ENCODE measurements at regions not wholly inside any gene's neighbourhood (a gene's known extent, or its start where the extent isn't known, plus 50 kb on each side); places are given as distances from the start of the nearest gene placed in this dataset.
"Not testable (repeated sequence)": the region's sequence is repeated elsewhere in the genome, so short reads cannot be mapped to it uniquely, and the experiment has no call there.

DNA sequence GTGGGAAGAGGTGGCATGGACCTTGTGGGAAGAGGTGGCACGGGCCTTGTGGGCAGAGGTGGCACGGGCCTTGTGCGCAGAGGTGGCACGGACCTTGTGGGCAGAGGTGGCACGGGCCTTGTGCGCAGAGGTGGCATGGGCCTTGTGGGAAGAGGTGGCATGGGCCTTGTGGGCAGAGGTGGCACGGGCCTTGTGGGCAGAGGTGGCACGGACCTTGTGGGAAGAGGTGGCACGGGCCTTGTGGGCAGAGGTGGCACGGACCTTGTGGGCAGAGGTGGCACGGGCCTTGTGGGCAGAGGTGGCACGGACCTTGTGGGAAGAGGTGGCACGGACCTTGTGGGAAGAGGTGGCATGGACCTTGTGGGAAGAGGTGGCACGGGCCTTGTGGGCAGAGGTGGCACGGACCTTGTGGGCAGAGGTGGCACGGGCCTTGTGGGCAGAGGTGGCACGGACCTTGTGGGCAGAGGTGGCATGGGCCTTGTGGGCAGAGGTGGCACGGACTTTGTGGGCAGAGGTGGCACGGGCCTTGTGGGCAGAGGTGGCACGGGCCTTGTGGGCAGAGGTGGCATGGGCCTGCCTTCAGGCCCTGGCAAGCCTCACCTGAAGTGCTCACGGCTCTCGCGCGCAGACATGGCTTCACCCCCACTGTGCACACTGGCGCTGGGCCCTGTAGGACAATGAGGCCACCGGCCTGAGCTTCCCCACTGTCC lies 403.5 kb downstream of the THBS2 start:
- H3K36me3 Mint-ChIP-seq (ENCODE audit: low read depth); DNase-seq (ENCODE audit: low spot score); intact Hi-C loops (cut with micrococcal nuclease); H3K4me1 Mint-ChIP-seq (ENCODE audit: low read depth); H3K9me3 Mint-ChIP-seq; H3K4me3 Mint-ChIP-seq (ENCODE audit: low read depth); H3K27ac Mint-ChIP-seq; H3K27me3 Mint-ChIP-seq (ENCODE audit: low read depth): not testable (repeated sequence)

DNA sequence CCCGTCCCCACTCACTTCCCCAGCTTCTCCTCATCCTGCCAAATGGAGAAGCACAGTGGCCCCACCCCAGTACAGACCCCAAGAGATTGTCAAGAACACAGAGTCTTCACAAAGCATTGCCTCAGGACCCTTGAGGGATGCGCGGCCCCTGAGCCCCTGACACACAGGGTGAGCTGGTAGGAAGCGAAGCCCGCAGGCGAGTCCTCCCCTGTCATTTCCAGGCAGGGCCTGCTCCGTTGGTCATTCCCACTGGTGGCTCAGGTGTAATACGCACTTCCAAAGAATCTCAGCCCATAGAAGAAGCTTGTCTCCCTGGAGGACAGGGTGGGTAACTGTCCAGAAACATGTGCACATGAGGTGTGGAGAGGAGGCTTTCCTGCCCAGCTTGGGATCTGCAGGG lies 404.2 kb downstream of the THBS2 start:
- Mint-ChIP-seq H3K9me3 (peaks cover 5% of the 10 kb centered on the region), H3K4me1 (ENCODE audit: low read depth) (no peaks in the 10 kb centered on the region), H3K36me3 (ENCODE audit: low read depth) (no peaks in the 10 kb centered on the region), H3K27ac (no peak overlapping the region), H3K4me3 (ENCODE audit: low read depth) (no peak overlapping the region), H3K27me3 (ENCODE audit: low read depth) (no peaks in the 10 kb centered on the region)
- intact Hi-C loops (cut with micrococcal nuclease), result no loop called here
- DNase-seq (ENCODE audit: low spot score), result no peak

DNA sequence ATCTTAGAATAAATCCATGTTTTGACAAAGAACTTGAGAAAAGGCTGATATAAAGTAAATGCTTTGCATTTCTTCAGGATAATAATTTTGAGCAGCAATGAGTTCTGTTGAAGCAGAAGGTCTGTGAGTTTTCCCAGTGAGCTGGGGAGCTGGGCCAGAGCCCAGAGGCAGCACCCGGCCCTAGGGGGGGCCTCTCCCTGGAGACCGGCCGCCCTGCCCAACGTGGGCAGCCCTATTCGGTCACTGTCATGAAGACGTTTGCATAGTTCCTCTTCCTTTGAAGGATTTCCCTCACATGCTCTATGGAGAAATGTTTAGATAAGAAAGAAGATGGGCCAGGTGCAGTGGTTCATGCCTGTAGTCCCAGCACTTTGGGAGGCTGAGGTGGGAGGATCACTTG lies 404.8 kb downstream of the THBS2 start:
- intact Hi-C loops (cut with micrococcal nuclease), result no loop called here
- no peak for DNase-seq (ENCODE audit: low spot score)
- Mint-ChIP-seq H3K36me3 (ENCODE audit: low read depth) (no peaks in the 10 kb centered on the region), H3K27ac (no peak overlapping the region), H3K9me3 (peaks cover 5% of the 10 kb centered on the region), H3K4me1 (ENCODE audit: low read depth) (no peaks in the 10 kb centered on the region), H3K4me3 (ENCODE audit: low read depth) (no peak overlapping the region), H3K27me3 (ENCODE audit: low read depth) (no peaks in the 10 kb centered on the region)

DNA sequence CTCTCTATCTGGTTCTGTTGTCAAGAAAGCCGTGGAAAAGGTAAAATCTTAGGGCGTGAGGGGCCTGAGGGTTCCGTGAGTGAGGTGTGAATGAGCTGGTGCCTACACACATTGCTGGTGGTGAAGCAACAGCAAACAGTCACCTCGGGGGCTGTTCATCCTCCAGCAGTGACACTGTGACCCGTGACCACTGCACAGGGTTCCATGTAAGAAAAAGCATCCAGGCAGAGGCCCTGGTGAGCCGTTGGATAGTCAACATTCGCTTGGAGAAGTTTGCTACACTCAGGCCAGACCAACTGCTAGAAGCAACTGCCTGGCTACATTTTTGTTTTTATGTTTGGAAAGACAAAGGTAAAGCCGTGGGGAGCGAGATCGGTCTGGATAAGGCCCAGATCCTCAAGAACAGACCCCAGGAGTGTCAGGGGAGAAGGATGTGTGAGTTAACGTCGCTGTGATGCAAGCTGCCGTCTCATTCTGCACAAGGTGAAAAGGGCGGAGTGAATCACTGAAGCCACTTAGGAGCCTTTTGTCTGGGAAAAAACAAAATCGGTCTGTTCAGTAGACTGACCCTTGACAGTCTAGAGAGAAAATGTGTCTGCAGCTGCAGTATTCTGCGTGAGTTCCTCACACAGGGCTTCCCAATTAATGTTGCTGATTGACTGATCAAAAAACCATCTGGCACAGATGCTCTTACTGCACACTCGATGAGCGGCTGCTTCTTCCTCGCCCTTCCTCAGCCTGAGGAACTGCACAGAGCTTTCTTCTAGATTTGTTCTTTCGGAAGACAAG lies 404.0 kb downstream of the SMOC2 start:
- H3K36me3 Mint-ChIP-seq (ENCODE audit: low read depth), result peaks cover 4% of the 10 kb centered on the region
- no peaks in the 10 kb centered on the region for H3K4me1 Mint-ChIP-seq (ENCODE audit: low read depth)
- peaks cover 10% of the 10 kb centered on the region for H3K9me3 Mint-ChIP-seq
- DNase-seq (ENCODE audit: low spot score), result no peak
- no peak overlapping the region for H3K27ac Mint-ChIP-seq
- intact Hi-C loops (cut with micrococcal nuclease), result no loop called here
- H3K27me3 Mint-ChIP-seq (ENCODE audit: low read depth), result no peaks in the 10 kb centered on the region
- H3K4me3 Mint-ChIP-seq (ENCODE audit: low read depth), result no peak overlapping the region

DNA sequence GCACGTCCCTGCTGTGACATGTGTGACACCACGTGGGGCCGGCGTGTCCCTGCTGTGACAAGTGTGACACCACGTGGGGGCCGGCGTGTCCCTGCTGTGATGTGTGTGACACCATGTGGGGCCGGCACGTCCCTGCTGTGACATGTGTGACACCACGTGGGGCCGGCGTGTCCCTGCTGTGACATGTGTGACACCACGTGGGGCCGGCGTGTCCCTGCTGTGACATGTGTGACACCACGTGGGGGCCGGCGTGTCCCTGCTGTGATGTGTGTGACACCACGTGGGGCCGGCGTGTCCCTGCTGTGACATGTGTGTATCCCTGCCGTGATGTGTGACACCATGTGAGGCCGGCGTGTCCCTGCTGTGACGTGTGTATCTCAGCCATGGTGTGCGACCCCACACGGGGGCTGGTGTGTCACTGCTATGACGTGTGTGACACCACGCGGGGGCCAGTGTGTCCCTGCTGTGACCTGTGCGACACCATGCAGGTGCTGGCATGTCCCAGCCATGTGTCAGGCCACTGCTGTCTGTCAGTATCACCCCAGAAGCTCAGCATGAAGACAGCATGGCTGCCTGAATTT lies 401.7 kb downstream of the SMOC2 start:
- H3K36me3 Mint-ChIP-seq (ENCODE audit: low read depth); H3K27ac Mint-ChIP-seq; H3K27me3 Mint-ChIP-seq (ENCODE audit: low read depth); DNase-seq (ENCODE audit: low spot score); intact Hi-C loops (cut with micrococcal nuclease); H3K4me3 Mint-ChIP-seq (ENCODE audit: low read depth); H3K4me1 Mint-ChIP-seq (ENCODE audit: low read depth): not testable (repeated sequence)
- peaks cover 16% of the 10 kb centered on the region for H3K9me3 Mint-ChIP-seq

DNA sequence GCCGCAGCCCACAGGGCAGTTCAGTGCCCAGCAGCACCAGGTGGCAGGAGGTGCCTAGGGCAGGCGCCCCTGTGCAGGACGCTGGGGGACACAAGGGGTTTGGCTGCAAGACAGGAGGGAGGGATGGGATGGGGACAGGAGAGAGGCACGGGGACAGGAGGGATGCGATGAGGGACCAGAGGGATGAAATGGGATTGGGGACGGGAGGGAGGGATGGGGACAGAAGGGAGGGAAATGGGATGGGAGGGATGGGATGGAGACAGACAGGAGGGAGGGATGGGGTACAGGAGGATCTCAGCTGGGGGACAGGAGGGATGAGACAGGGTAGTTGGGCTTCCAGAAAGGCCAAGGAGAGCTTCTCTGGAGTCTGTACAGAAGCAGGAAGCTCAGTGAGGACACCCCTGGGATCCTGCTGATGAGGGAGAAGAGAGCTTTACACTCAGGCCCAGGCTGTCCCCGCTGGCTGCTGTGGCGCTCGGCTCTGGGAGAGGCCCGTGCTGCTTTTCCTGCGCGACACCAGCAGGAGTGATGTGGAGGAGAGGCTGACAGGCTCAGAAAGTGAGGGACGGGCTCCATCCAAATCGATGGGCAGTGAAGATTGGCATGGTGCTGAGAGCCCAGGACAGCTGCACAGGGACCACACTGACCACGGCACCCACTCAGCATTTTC lies 400.8 kb downstream of the SMOC2 start:
- intact Hi-C loops (cut with micrococcal nuclease), result no loop called here
- H3K27me3 Mint-ChIP-seq (ENCODE audit: low read depth), result no peaks in the 10 kb centered on the region

DNA sequence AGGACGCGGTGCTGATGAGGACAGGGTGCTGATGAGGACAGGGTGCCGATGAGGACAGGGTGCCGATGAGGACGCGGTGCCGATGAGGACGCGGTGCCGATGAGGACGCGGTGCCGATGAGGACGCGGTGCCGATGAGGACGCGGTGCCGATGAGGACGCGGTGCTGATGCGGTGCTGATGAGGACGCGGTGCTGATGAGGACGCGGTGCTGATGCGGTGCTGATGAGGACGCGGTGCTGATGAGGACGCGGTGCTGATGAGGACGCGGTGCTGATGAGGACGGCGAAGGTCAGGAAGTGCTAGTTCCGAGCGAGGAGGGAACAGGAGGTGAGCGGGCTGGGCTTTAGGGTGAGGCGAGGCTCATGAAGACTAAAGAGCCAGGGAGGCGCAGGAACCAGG lies 399.9 kb downstream of the SMOC2 start:
- DNase-seq (ENCODE audit: low spot score); H3K27me3 Mint-ChIP-seq (ENCODE audit: low read depth); H3K27ac Mint-ChIP-seq; intact Hi-C loops (cut with micrococcal nuclease); H3K4me1 Mint-ChIP-seq (ENCODE audit: low read depth); H3K4me3 Mint-ChIP-seq (ENCODE audit: low read depth); H3K36me3 Mint-ChIP-seq (ENCODE audit: low read depth): not testable (repeated sequence)
- peaks cover 16% of the 10 kb centered on the region for H3K9me3 Mint-ChIP-seq

More for the DNA sequence above, 400.8 kb downstream of the SMOC2 start:
- peaks cover 16% of the 10 kb centered on the region for H3K9me3 Mint-ChIP-seq
- H3K4me1 Mint-ChIP-seq (ENCODE audit: low read depth), result no peaks in the 10 kb centered on the region
- H3K36me3 Mint-ChIP-seq (ENCODE audit: low read depth), result peaks cover 9% of the 10 kb centered on the region
- no peak overlapping the region for H3K4me3 Mint-ChIP-seq (ENCODE audit: low read depth)
- no peak for DNase-seq (ENCODE audit: low spot score)
- H3K27ac Mint-ChIP-seq, result no peak overlapping the region

DNA sequence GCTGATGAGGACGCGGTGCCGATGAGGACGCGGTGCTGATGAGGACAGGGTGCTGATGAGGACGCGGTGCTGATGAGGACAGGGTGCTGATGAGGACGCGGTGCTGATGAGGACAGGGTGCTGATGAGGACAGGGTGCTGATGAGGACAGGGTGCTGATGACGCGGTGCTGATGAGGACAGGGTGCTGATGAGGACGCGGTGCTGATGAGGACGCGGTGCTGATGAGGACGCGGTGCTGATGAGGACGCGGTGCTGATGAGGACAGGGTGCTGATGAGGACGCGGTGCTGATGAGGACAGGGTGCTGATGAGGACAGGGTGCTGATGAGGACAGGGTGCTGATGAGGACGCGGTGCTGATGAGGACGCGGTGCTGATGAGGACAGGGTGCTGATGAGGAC lies 399.3 kb downstream of the SMOC2 start:
- not testable (repeated sequence) for H3K4me3 Mint-ChIP-seq (ENCODE audit: low read depth)

DNA sequence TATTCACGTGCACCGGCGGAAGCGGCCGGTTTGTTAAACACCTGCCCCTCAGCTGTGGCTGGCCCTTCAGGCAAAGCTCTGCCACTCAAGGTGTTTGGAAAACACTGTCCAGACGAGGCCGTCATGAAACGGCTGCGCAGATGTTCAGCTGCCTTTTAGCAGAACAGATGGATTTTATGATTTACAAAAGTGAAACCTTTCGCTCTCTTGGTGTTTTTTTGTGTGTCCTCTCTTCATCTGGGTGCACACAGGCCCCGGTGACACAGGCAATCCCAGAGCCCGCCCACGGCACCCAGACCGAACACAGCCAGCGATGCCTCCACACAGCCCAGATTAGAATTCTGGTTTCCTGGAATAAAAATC lies 397.0 kb downstream of the SMOC2 start:
- DNase-seq (ENCODE audit: low spot score), result no peak
- H3K4me1 Mint-ChIP-seq (ENCODE audit: low read depth), result no peaks in the 10 kb centered on the region
- peaks cover 9% of the 10 kb centered on the region for H3K36me3 Mint-ChIP-seq (ENCODE audit: low read depth)
- H3K4me3 Mint-ChIP-seq (ENCODE audit: low read depth), result no peak overlapping the region
- H3K9me3 Mint-ChIP-seq, result peaks cover 16% of the 10 kb centered on the region
- H3K27me3 Mint-ChIP-seq (ENCODE audit: low read depth), result no peaks in the 10 kb centered on the region
- no peak overlapping the region for H3K27ac Mint-ChIP-seq
- intact Hi-C loops (cut with micrococcal nuclease), result no loop called here

More for the DNA sequence above, 399.3 kb downstream of the SMOC2 start:
- H3K36me3 Mint-ChIP-seq (ENCODE audit: low read depth); H3K4me1 Mint-ChIP-seq (ENCODE audit: low read depth); DNase-seq (ENCODE audit: low spot score); H3K27ac Mint-ChIP-seq; intact Hi-C loops (cut with micrococcal nuclease); H3K27me3 Mint-ChIP-seq (ENCODE audit: low read depth): not testable (repeated sequence)
- peaks cover 16% of the 10 kb centered on the region for H3K9me3 Mint-ChIP-seq

DNA sequence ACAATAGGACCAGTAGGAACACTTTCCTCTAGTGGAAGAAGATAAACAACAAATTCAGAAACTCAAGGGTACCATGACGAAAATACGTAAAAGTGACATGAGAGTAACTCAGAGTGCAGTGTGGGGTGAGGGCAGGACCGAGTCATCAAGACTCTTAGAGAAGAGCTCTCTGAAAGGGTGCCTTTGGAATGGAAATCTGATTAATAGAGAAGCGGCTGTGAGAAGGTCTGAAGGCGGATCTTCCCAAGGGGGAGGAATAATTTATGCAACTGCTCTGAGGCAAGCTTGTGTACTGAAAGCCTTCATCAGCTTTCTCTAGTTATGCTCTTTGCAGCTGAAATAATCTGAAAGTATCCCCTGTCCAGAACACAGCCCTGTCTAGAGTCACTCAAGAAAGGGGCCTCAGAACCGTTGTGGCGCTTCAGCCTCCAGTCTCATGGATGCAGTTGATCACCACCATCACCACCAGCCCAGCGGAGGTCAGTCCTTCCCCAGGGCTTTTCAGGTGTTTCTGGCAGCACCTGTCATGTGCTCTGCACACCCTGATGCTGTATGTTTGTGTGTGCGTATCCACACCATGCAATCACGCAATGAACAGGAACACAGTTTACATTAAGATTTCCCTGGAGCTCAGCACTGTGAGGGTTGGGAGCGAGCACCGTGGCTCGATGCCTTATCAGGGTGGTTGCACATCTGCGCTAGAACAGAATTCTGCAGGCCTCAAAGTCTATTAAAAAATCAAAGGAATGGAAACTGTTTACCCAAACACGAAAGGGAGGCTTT lies 396.5 kb downstream of the SMOC2 start:
- H3K9me3 Mint-ChIP-seq, result peaks cover 16% of the 10 kb centered on the region
- DNase-seq (ENCODE audit: low spot score), result no peak
- intact Hi-C loops (cut with micrococcal nuclease), result no loop called here
- H3K27me3 Mint-ChIP-seq (ENCODE audit: low read depth), result no peaks in the 10 kb centered on the region
- peaks cover 9% of the 10 kb centered on the region for H3K36me3 Mint-ChIP-seq (ENCODE audit: low read depth)
- no peaks in the 10 kb centered on the region for H3K4me1 Mint-ChIP-seq (ENCODE audit: low read depth)
- H3K4me3 Mint-ChIP-seq (ENCODE audit: low read depth), result no peak overlapping the region
- no peak overlapping the region for H3K27ac Mint-ChIP-seq

DNA sequence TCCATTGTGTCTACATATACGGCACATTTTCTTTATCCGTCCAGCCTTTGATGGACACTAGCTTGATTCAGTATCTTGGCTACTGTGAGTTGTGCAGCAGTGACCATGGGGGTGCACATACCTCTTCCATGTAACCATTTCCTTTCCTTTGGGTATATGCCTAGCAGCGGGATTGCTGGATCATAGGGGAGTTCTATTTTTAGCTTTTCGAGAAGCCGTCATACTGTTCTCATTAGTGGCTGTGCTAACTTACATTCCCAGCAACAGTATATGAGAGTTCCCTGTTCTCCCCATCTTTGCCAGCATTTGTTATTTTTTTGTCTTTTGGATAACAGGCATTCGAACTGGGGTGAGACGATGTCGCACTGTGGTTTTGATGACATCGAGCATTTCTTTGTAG lies 395.0 kb downstream of the SMOC2 start:
- peaks cover 7% of the 10 kb centered on the region for H3K36me3 Mint-ChIP-seq (ENCODE audit: low read depth)
- intact Hi-C loops (cut with micrococcal nuclease), result no loop called here

DNA sequence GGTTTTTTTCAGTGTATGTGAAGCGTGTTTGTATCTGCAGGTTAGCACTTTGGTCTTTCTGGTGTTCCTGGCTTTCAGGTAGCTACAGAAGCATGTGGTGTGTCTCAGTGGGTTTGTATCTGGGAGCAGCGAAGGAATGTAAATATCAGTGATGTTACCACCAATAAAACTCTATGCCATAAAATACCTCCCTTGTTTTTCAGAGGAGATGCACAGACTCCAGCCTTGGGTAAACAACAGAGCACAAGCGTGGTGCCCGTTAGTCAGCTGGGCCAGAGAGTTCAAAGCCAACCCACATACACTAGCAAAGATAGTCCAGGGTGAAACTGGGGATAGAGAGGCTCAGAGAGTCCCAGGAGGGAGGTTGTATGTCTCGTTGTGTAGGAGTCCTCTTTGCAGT lies 393.8 kb downstream of the SMOC2 start:
- H3K27ac Mint-ChIP-seq, result no peak overlapping the region
- intact Hi-C loops (cut with micrococcal nuclease), result no loop called here
- H3K36me3 Mint-ChIP-seq (ENCODE audit: low read depth), result peaks cover 5% of the 10 kb centered on the region
- H3K27me3 Mint-ChIP-seq (ENCODE audit: low read depth), result no peaks in the 10 kb centered on the region
- no peak overlapping the region for H3K4me3 Mint-ChIP-seq (ENCODE audit: low read depth)
- peaks cover 11% of the 10 kb centered on the region for H3K9me3 Mint-ChIP-seq
- H3K4me1 Mint-ChIP-seq (ENCODE audit: low read depth), result no peaks in the 10 kb centered on the region
- DNase-seq (ENCODE audit: low spot score), result no peak

More for the DNA sequence above, 395.0 kb downstream of the SMOC2 start:
- no peak overlapping the region for H3K4me3 Mint-ChIP-seq (ENCODE audit: low read depth)
- H3K27ac Mint-ChIP-seq, result no peak overlapping the region
- no peaks in the 10 kb centered on the region for H3K27me3 Mint-ChIP-seq (ENCODE audit: low read depth)
- no peaks in the 10 kb centered on the region for H3K4me1 Mint-ChIP-seq (ENCODE audit: low read depth)
- DNase-seq (ENCODE audit: low spot score), result no peak
- peaks cover 14% of the 10 kb centered on the region for H3K9me3 Mint-ChIP-seq

Data from activated T-helper 2 cell treated with anti-CD3 and anti-CD28 coated beads, Interferon-gamma antibody, Interleukin-2, Interleukin-4, amounts not matched to agents 10 μg/mL and 5 μg/mL and 100 μg/mL, durations not matched to agents 14 hours and 24 hours and 36 hours (primary cell).